KMS-11 (cell line): ENCODE measurements at regions not wholly inside any gene's neighbourhood (a gene's known extent, or its start where the extent isn't known, plus 50 kb on each side); places are given as distances from the start of the nearest gene placed in this dataset.

Source experiments
- H2AFZ ChIP-seq: fragments of 200-600 bp; sonication (generic); 2 replicates; pipeline ENCODE4 v1.6.1; 2016; ENCODE audit warnings: antibody characterized with exemption, mixed run types, low read depth
- H3K27ac ChIP-seq: fragments of 200-600 bp; sonication (generic); 2 replicates; pipeline ENCODE4 v1.6.1; 2016; ENCODE audit warnings: mild to moderate bottlenecking, mixed run types
- H3K27me3 ChIP-seq: fragments of 200-600 bp; sonication (generic); 2 replicates; pipeline ENCODE4 v1.6.1; 2017; ENCODE audit warnings: mild to moderate bottlenecking, low read depth, mixed run types, moderate library complexity; ENCODE audit not compliant: insufficient read depth
- H3K36me3 ChIP-seq: fragments of 200-600 bp; sonication (generic); 2 replicates; pipeline ENCODE4 v1.6.1; 2017; ENCODE audit warnings: mild to moderate bottlenecking, mixed run types; ENCODE audit not compliant: insufficient read depth
- H3K4me1 ChIP-seq: fragments of 200-600 bp; sonication (generic); 2 replicates; pipeline ENCODE4 v1.6.1; 2016; ENCODE audit warnings: mild to moderate bottlenecking, low read depth, mixed run types; ENCODE audit not compliant: poor library complexity, severe bottlenecking
- H3K4me2 ChIP-seq: fragments of 200-600 bp; sonication (generic); 2 replicates; pipeline ENCODE4 v1.7.0; 2016; ENCODE audit warnings: mild to moderate bottlenecking, mixed run types
- H3K4me3 ChIP-seq: fragments of 200-600 bp; sonication (generic); IDR thresholded peaks from 2 replicates; pipeline ENCODE4 v1.6.1; 2017; ENCODE audit warnings: low read depth, low read length, mixed read lengths; ENCODE audit not compliant: insufficient read depth
- H3K79me2 ChIP-seq: fragments of 200-600 bp; sonication (generic); 2 replicates; pipeline ENCODE4 v1.6.1; 2016; ENCODE audit warnings: low read depth, mixed run types; ENCODE audit not compliant: insufficient read depth
- H3K9ac ChIP-seq: fragments of 200-600 bp; sonication (generic); 2 replicates; pipeline ENCODE4 v1.6.1; 2016; ENCODE audit warnings: mild to moderate bottlenecking, mixed run types
- H4K20me1 ChIP-seq: fragments of 200-600 bp; sonication (generic); 2 replicates; pipeline ENCODE4 v1.6.1; 2016; ENCODE audit warnings: mild to moderate bottlenecking, mixed run types; ENCODE audit not compliant: insufficient read depth
- CTCF ChIP-seq: fragments of 200-600 bp; sonication (generic); conservative IDR thresholded peaks from 2 replicates; pipeline ENCODE4 v1.6.1; 2017; ENCODE audit warnings: low read depth, mild to moderate bottlenecking, antibody characterized with exemption, low read length, moderate library complexity, mixed read lengths

DNA sequence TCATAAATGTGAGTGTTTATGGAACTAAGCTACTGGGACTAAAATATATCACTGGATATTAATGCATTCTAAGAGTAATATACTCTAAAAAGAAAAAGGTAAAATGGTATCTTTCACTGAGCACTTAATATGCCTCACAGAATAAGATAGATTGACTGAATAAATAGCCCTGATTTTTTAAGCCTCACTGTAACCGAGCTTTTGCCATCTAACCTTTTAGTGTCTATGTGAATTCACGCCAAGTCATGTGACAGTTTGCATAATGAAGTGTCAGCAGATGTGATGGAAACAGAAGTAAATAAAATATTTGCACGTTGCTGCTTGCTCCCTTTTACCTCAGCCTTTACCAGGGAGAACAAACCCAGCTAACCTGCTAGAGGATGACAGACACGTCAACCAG is 119.7 kb upstream of the NWD2 start:
- no peaks in the 10 kb centered on the region for H3K4me1 ChIP-seq
- H3K79me2 ChIP-seq = no peaks in the 10 kb centered on the region
- no peak overlapping the region for H3K4me2 ChIP-seq
- H3K9ac ChIP-seq = no peak overlapping the region
- H3K27ac ChIP-seq = no peak overlapping the region
- no peak overlapping the region for H2AFZ ChIP-seq
- no peaks in the 10 kb centered on the region for H4K20me1 ChIP-seq
- H3K4me3 ChIP-seq = no peak overlapping the region
- TF ChIP-seq CTCF = no peak
- no peaks in the 10 kb centered on the region for H3K36me3 ChIP-seq
- no peaks in the 10 kb centered on the region for H3K27me3 ChIP-seq

DNA sequence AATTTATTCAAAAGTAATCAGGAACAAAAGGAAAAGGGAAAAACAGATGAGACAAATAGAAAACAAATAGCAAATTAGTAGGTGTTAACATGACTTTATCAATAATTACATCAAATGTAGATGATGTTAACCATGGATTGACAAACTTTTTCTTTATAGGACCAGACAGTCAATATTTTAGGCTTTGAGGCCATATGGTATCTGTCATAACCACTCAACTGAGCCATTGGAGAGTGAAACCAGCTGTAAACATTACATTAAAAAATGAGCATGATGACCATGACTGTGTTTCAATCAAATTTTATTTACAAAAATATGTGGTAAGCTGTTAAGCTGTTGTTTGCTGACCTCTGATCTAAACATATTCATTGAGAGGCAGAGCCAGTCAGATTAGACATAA is 118.5 kb upstream of the NWD2 start:
- no peak overlapping the region for H3K4me3 ChIP-seq
- H3K27ac ChIP-seq = no peak overlapping the region
- no peaks in the 10 kb centered on the region for H4K20me1 ChIP-seq
- no peaks in the 10 kb centered on the region for H3K27me3 ChIP-seq
- no peak overlapping the region for H3K4me2 ChIP-seq
- H2AFZ ChIP-seq = no peak overlapping the region
- H3K79me2 ChIP-seq = no peaks in the 10 kb centered on the region
- no peak overlapping the region for H3K9ac ChIP-seq
- H3K4me1 ChIP-seq = no peaks in the 10 kb centered on the region
- TF ChIP-seq CTCF = no peak
- no peaks in the 10 kb centered on the region for H3K36me3 ChIP-seq

GRCh38 chr4:37130465-37130864 is 114.1 kb upstream of the NWD2 start:
- no peaks in the 10 kb centered on the region for H3K79me2 ChIP-seq
- no peaks in the 10 kb centered on the region for H3K36me3 ChIP-seq
- no peaks in the 10 kb centered on the region for H3K27me3 ChIP-seq
- no peaks in the 10 kb centered on the region for H3K4me1 ChIP-seq
- no peak overlapping the region for H2AFZ ChIP-seq
- no peak overlapping the region for H3K4me3 ChIP-seq
- H3K4me2 ChIP-seq = no peak overlapping the region
- H3K9ac ChIP-seq = no peak overlapping the region
- no peak overlapping the region for H3K27ac ChIP-seq
- H4K20me1 ChIP-seq = no peaks in the 10 kb centered on the region
- TF ChIP-seq CTCF = no peak

DNA sequence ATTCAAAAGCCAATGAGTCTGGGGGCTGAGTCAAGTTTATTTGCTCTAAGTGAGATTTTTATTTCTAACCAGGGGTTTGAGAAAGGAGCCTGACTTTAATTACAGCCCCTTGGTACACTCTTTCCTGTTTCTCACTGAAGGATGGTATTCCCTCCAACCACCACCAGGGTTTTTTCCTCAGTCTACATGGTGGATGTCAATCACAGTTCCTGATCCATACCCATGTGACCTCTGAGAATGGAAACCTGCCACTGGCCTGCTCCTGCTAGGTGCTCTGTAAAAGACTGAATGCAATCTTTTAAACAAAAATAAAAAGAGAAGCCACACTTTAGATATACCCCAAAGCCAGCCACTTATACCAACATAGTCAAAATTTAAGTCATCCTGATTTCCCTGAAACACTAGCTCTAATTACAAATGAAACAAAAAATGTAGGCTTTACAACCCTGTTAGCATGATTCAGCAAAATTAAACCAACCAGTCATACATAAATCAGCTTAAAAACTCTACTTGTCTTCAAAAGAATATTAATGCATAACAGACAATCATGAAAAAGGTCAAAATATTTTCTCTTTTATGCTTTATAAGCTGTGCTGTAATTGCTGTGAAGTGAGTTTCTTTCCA is 112.1 kb upstream of the NWD2 start:
- Histone ChIP-seq H3K27ac (no peak overlapping the region), H3K27me3 (no peaks in the 10 kb centered on the region), H3K4me3 (no peak overlapping the region), H4K20me1 (no peaks in the 10 kb centered on the region), H3K4me1 (no peaks in the 10 kb centered on the region), H2AFZ (no peak overlapping the region), H3K4me2 (no peak overlapping the region), H3K36me3 (no peaks in the 10 kb centered on the region), H3K9ac (no peak overlapping the region), H3K79me2 (no peaks in the 10 kb centered on the region)
- no peak for TF ChIP-seq CTCF
